Tibial nerve (tissue), 4 donors: ENCODE measurements at regions not wholly inside any gene's neighbourhood (a gene's known extent, or its start where the extent isn't known, plus 50 kb on each side); places are given as distances from the start of the nearest gene placed in this dataset.

ENCODE experiments used
- CTCF ChIP-seq, 5 experiments: fragments of 200-600 bp in 3 of 5; fragments of 450-650 bp in 2 of 5; sonication (generic) in 3 of 5; IDR thresholded peaks; one replicate each; pipeline ENCODE4 v1.5.1; 2016 to 2019; ENCODE audit warnings: antibody characterized with exemption in 5 of 5, mild to moderate bottlenecking in 3 of 5, moderate library complexity in 2 of 5
- EP300 ChIP-seq, 2 donors: sonication (generic); formaldehyde crosslinking; IDR thresholded peaks; one replicate each; pipeline ENCODE4 v1.6.1; 2017; ENCODE audit warnings: antibody characterized with exemption in 2 of 2, mild to moderate bottlenecking in 1 of 2
- POLR2A ChIP-seq, 2 donors: fragments of 450-650 bp; IDR thresholded peaks; one replicate each; pipeline ENCODE4 v1.6.1; 2017; ENCODE audit warnings: antibody characterized with exemption in 2 of 2, mild to moderate bottlenecking in 2 of 2, moderate library complexity in 2 of 2

GRCh38 chr1:99496067-99496466 is 149.8 kb upstream of the PALMD start:
- TF ChIP-seq POLR2A (IDR thresholded peaks at IDR 0.05) (no peak), CTCF (IDR thresholded peaks at IDR 0.05) (no peak), EP300 (IDR thresholded peaks at IDR 0.05) (no peak)
